Transverse colon (tissue), 3 donors: ENCODE measurements at regions not wholly inside any gene's neighbourhood (a gene's known extent, or its start where the extent isn't known, plus 50 kb on each side); places are given as distances from the start of the nearest gene placed in this dataset.

Source experiments
- CTCF ChIP-seq, 5 experiments: fragments of 200-600 bp in 3 of 5; fragments of 450-650 bp in 2 of 5; sonication (generic) in 3 of 5; IDR thresholded peaks; 1 replicate in 2 of 5; 2 replicates in 3 of 5; pipeline ENCODE4 v1.5.1; 2016 to 2017; ENCODE audit warnings: antibody characterized with exemption in 5 of 5, inconsistent platforms in 3 of 5, mild to moderate bottlenecking in 2 of 5, moderate library complexity in 1 of 5
- EP300 ChIP-seq: sonication (generic); formaldehyde crosslinking; IDR thresholded peaks from one replicate; pipeline ENCODE4 v1.6.1; 2017; ENCODE audit warnings: antibody characterized with exemption, low read depth
- POLR2A ChIP-seq: fragments of 450-650 bp; IDR thresholded peaks from one replicate; pipeline ENCODE4 v1.6.1; 2016; ENCODE audit warnings: antibody characterized with exemption, mild to moderate bottlenecking, moderate library complexity

GRCh38 chr17:5757314-5757907, 173.1 kb upstream of the NLRP1 start:
- TF ChIP-seq POLR2A, result no peak
- TF ChIP-seq EP300, result no peak
- no peak for TF ChIP-seq CTCF (IDR thresholded peaks at IDR 0.05)
